HG02852 (cell line): ENCODE measurements at regions not wholly inside any gene's neighbourhood (a gene's known extent, or its start where the extent isn't known, plus 50 kb on each side); places are given as distances from the start of the nearest gene placed in this dataset.
"Not testable (repeated sequence)": the region's sequence is repeated elsewhere in the genome, so short reads cannot be mapped to it uniquely, and the experiment has no call there.

Experiments used
- ATAC-seq: cut with Tn5 transposase; IDR thresholded peaks from one replicate; pipeline ENCODE4 v1.9.1; 2021; ENCODE audit warnings: mild to moderate bottlenecking, moderate library complexity; ENCODE audit not compliant: unreplicated experiment

DNA sequence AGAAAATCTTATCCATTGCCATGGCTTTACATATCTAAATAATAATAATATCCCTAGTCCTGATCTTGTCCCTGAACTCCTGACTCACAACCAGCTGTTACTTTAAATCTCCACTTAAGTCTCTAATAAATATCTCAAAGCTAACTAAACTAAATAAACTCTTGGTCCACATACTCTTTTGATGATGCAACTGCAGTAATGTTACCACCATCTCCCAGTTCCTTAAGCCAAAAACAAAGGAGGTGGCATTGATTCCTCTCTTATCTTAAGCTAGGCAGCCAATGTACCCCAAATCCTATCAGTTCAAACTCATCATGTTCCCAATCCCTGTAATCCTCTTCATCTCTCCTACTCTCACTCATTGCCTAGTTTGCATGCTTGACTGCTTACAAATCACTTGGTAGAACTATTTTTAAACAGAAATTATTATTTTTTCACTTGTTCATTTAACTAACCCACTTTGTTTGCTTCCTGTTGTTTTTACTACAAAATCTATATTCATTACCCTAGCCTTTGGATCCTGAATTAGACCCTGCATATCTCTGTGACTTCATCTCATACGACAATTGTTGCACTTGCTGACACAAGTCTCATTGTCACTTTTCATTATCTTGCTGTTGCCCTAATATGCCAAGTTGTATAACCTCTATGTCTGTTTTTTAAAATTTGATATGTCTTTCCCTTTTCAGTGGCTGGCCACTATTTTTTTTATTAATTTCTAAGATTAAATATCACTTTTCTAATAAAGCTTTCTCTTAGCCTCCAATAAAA, 462.2 kb downstream of the ZPLD1 start:
- ATAC-seq, result no peak

DNA sequence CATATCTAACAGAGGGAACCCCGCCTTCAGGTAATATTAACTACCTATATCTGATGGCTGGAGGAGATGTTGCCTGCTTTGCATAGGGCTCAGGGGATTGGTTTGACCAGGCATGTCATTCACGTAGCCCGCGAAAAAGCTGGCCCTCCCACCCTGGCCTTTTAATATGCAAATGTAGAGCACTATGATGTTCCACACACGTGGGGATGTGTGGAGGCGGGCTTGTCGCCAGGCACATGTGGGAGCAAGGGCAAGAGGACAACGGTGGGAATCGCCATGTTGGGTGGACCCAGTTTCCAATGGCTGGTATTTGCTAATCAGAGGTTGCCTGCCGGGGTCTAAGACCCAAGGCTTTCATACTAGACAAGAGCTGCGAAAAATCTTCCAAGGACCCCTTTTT, 469.8 kb downstream of the ZPLD1 start:
- no peak for ATAC-seq

DNA sequence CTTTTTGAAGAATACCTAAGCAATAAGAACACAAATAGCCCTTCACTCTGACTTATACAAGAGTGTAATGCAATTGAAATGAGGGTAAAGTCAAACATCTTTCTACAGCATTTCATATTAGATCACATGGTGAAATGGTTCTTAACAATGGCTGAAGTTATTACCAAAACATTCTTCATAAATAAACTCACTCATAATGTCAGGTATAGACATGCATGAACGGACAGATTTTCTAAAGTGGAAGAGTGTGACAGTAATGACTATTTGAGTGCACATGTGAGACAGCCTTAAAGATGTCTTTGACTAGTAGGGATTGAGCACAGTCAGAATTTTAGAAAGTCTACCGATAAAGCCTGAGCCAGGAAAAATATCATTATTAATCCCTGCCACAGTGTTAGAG, 471.0 kb downstream of the ZPLD1 start:
- no peak for ATAC-seq

DNA sequence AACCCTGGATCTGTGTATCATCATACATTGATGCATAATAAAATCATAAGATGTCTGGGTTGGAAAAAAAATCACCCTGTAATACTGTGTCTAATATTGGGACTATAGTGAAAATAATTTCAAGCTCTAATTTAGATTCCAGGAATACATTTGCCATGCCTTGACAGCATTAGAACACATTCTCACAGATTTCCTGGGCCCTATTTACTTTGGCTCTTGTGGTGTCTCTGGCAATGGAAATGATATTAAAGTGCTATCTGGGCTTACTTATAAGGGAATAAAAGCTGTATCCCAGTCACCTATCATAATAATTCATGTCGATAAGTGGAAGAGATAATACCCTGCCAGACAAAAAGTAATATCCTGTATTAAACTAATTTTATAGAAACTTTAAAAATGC, 472.0 kb downstream of the ZPLD1 start:
- ATAC-seq, result no peak

DNA sequence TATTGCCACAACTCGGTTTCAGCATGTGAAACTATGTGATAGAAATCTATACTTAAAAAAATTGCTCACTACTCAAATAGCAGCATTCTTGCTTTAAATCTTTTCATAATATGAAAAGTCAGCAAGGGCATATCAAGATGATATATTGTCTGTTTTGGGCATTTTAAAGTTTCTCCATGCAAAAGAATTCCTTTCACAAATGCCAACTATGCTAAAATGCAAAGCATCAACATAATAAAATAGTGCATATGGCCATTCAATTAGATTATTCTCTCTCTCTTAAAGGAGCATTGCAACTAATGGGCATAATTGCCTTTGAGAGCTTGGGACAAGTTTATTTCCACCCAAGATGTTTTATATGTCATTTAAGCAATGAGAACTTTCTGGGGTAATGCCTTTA, 475.1 kb downstream of the ZPLD1 start:
- ATAC-seq, result no peak

DNA sequence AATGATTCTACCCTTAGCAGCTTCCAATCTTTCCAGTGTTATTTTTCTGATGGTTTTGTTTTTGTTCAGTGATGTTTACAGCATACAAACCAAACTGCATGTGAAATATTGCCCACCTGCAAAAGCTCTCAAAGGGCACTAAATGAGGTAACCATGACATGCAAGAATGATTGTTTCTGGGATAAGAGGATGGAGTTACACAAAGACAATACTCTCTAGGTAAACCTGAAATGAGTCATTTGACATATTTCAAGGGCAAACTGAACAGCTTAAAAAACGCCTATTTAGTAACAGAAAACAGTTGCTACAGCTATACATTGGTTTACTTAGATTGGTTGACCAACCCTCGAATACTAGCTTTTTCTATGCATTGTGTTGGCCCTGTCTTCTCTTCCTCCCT, 481.7 kb downstream of the ZPLD1 start:
- no peak for ATAC-seq

DNA sequence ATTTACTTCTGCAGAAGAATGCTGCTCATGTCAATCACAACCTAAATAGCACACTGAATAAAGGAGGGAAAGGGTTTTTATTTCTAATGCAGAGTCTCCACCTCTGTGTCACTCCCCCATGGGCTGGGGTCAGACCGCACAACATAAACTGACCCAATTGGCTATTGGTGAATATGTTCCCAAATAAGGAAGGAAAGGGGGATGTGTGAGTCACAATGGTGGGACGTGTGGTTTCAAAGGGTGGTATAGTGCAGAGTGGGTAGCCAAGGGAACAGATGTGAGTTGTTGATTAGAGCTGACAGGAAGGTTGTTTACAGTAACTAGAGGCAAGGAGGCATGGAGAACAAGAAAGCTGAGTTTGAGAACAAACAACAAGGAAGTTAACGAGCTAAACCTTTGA, 491.8 kb downstream of the ZPLD1 start:
- no peak for ATAC-seq

DNA sequence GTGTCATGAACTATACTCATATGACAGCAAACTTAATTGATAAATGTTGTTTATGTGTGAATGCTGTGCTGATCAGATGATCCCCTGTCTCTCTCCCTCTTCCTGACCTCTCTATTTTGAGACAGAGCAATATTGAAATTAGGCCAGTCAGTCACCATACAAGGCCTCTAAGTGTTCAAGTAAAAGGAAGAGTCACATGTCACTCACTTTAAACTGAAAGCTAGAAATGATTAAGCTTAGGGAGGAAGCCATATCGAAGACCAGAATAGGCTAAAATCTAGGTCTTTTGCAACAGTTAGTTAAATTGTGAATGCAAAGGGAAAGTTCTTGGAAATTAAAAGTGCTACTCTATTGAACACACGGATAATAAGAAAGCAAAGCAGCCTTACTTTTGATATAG, 498.6 kb downstream of the ZPLD1 start:
- peak; percentile 56 for ATAC-seq

DNA sequence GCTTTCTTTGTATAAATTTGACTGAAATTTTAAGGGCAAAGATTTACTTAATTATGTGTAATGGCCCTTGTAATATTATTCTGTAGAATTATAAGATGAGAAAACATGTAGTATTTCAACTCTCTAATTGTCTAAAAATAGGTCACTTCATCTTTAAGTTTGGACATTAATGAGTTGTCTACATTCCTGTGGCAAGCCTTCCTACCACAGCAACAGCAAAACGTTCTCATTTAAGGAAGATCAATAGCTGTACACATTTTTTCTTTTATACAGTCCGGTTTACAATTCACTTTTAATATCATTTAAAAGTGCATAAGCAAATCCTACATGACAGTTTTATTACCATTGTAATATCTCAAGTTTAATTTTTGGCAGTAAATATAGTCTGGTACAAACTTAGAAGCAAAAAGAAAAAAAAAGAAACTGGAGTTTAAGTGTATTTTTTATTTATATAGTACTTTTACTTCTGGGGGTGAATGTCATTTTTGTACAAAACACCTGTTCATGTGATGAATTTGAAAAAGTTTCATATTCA, 501.8 kb downstream of the ZPLD1 start:
- ATAC-seq, result no peak

DNA sequence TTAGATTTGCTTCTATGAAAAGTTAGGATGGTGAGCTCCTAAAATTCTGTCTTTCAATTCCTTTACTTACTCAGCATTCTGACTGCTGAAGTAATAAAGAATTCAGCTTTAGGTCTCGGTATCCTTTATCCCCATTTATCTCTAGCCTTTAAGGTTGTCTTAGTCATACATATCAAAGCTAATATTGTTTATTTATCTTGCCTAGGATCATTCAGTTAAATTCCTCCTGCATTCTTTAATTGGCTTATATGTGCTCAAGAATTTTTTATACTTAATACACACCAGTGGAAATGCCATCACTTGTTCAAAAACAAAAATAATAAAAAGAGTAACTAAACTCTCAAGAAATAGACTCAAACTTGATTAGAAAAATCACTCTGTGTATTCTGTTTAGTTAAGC, 507.0 kb downstream of the ZPLD1 start:
- no peak for ATAC-seq

DNA sequence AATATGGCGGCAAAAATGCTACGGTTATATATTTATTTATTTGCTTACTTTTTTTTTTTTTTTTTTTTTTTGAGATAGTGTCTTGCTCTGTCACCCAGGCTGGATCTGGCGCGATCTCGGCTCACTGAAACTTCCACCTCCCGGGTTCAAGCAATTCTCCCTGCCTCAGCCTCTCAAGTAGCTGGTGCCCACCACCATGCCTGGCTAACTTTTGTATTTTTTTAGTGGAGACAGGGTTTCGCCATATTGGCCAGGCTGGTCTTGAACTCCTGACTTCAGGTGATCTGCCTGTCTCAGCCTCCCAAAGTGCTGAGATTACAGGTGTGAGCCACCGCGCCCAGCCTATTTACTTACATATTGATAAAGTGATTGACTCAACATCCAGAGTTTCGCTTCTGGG, 511.6 kb downstream of the ZPLD1 start:
- not testable (repeated sequence) for ATAC-seq

DNA sequence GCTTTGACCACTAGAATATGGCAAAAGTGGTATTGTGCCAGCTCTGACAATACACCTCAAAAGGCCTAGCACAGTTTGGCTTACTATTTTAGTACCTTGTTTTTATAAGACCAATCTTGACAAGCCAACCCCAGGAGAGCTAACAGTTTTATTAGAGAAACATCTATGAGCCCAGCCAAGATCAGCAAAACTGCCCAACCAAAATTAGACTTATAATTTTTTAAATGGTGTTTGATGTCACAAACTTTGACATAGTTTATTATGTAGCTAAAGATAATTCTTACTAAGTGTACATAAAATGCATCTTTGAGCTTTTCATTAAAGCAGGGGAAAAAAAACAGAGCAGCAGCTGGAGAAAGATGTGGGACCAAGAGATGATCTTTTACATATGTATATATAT, 537.5 kb downstream of the ZPLD1 start:
- no peak for ATAC-seq

DNA sequence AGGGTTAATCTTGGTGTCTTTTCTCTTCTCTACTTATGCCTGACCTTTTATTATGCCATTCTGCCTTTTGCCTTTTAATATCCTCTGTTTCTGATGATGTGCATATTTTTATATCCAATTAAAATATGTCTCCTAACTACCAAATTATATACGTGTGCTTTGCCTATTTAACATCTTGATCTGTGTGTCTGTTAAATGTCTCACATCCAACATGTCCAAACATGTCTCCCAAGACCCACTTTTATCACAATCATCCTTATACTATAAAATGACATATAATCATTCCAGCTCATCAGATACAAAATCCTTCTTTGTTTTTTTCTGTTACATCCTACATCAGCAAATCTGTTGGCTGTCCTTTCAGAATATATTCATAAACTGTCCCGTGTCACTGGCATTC, 539.5 kb downstream of the ZPLD1 start:
- no peak for ATAC-seq

DNA sequence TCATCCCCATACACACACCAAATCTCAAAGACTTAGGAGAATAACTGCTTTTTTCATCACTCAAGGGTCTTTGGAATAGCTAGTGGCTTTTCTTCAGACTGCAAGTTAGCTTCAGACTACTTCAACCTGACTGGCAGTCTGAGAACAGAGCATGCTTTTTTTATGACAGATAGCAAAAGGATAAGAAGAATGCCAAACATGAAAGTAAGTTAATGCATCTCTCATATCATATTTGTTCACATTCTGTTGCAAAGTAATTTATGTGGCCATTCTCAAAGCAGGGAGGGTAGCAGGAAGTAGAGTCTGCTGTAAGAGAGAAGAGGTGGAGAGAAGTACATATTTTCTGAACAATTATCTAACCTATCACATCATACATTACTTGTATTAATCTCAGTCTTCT, 544.4 kb downstream of the ZPLD1 start:
- ATAC-seq, result no peak

DNA sequence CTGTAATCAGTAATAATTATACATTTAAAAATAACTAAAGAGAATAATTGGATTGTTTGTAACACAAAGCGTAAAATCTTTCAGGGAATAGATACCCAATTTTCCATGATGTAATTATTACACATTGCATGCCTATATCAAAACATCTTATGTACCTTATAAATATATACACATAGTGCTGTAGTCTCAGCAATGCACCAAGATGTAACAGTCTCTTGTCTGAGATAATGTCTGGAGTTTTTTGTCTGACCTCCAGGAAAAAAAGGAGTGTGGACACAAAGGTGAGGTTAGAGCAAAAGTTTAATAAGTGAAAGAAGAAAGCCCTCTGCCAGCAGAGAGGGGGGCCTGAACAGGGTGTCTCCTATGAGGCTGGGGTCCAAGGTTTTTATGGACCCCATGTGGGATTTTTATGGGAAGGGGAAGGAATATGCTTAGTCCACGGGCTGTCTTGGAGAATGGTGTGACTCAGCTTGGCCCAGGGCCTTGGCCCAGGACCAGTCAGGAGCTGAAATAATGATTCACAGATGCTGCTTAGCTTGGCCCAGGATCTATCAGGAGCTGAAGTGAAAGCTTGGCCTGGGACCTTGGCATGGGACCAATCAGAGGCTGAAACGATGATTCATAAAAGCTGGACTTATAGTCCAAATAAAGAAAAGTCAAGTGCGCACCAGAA, 545.0 kb downstream of the ZPLD1 start:
- no peak for ATAC-seq

DNA sequence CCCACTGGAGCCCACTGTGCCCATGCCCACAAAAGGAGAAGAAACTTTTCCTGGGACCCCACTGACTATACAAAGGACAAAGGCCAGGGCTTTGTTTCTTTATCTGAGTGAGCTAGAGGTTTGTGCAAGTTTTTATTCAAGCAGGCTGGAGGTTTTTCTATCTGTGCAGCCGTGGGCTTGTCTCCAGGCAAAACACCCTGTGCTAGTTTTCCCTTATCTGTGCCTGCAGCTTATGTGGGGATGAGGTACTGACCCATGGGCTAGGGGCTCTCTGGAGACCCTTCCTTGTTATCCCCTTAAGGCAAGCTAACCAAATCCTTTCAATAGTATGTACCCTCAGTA, 545.5 kb downstream of the ZPLD1 start:
- no peak for ATAC-seq

DNA sequence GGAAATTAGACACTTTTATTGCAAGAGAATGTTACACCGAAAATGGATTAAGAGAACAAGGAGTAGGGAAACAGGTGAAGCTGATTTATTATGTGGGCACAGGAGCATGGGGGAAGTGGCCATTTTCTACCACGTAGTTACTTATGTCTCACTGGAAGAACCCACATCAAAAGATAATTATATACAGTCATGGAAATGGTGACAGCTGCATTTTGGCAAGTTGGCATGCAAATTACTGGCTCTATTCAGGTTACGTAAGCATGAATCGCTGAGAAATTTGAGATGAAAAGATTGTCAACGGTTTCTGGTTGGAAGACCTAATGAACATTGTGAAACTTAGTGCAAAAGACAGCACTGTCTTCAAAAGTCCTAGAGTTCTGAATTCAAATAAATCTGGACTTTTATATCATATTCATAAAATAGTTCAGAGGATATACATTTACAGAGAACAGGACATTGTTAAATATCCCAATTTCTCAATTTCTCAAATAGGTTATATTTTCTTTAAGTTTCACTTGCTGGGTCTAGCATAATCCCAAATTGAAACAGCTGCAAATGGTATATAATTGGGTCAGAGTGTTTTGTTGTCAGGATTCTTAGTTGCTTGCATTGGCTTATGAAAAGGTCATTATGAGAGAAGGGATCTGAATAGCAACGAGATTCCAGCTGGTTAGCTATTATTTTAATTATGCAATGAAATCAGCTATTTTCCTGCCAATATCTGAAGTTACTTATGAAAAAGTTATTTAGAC, 567.8 kb downstream of the ZPLD1 start:
- no peak for ATAC-seq

DNA sequence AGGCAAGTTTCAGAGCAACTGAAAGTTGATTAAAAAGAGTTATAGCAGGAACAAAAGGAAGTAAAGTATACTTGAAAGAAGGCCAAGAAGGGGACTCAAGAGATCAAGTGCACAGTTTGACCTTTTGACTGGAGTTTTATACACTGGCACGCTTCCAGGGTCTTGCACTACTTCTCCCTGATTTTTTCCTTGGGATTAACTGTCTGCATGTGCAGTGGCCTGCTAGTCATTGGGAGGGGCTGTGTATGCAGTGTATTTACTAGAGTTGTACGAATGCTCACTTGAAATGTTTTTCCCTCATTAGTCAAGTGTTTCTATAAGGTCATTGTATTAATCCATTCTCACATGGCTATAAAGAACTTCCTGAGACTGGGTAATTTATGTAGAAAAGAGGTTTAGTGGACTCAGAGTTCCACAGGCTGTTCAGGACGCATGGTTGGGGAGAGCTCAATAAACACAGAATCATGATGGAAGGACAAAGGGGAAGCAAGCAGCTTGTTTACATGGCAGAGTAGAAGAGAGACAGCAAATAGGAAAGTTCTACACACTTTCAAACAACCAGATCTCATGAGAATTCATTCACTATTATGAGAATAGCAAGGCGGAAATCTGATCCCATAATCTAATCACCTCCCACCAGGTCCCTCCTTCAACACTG, 571.8 kb downstream of the ZPLD1 start:
- no peak for ATAC-seq

DNA sequence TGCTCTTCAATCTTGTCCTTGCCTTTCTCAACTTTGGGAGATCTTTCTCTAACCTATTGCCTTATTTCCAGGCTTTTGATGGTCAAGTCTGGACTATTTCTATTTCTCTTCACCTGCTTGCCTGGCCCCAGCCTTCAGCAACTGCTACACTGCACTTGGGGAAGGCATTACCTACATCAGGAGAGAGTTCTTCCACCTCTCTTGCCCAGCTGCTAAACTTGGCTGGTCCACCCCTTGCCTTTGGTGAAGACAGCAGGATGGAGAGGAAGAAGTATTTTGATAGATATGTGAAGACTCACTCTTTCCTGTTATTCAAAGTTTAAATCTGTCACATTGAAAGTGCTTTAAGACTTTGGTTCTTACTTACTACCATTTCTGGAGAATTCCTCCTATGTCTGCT, 574.8 kb downstream of the ZPLD1 start:
- no peak for ATAC-seq

DNA sequence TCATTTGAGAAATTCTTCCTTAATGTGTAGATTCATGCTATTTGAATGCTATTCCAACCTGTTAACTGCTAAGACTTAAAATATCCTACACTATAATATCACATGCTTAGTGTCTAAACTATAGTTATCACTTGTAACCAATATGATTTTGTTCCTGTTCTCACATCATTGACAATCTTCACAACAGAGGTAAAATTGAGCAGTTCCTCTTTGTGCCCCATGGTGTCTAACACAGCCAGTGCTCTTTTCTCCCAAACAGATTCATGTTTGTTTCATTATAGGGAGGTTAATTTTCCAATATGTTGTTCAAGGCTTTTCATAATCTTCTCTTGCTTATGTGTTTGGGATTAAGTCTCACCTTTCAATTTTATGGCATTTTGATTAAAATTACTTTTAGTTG, 591.1 kb downstream of the ZPLD1 start:
- no peak for ATAC-seq

DNA sequence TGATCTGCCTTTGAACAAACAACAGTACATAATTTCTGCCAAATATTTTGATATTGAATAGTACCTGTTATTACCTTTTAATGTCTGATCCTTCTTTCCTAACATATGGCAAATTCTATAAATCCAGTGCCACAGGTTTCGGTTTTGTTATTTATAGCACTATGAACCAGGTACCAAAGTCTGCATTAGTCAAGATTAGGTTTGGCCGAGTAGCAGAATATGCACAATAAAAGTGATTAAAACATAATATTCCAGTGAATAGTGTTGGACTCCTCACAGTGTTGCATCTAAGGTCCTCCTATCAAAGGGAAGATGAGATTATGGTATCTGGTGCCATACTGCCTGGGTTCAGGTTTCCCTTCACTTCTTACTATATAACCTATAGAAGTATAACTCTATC, 599.0 kb downstream of the ZPLD1 start:
- ATAC-seq, result no peak
